Osteoblast (primary cell): ENCODE measurements at regions not wholly inside any gene's neighbourhood (a gene's known extent, or its start where the extent isn't known, plus 50 kb on each side); places are given as distances from the start of the nearest gene placed in this dataset.

Experiments used
- DNase-seq: peaks from one replicate; pipeline ENCODE4 v3.0.0; 2011; ENCODE audit warnings: low spot score, mixed read lengths; ENCODE audit not compliant: insufficient read length; ENCODE audit errors: missing footprints
- H2AFZ ChIP-seq: 2 replicates; pipeline ENCODE4 v1.6.0; 2011; ENCODE audit warnings: mild to moderate bottlenecking, low read length
- H3K27ac ChIP-seq: 2 replicates; pipeline ENCODE4 v1.5.1; 2011; ENCODE audit warnings: mild to moderate bottlenecking, low read depth, low read length, moderate library complexity
- H3K27me3 ChIP-seq: 2 replicates; pipeline ENCODE4 v1.6.0; 2012; ENCODE audit warnings: mild to moderate bottlenecking, control low read depth, inconsistent platforms, low read length, moderate library complexity; ENCODE audit not compliant: insufficient read depth
- H3K36me3 ChIP-seq: 2 replicates; pipeline ENCODE4 v1.5.1; 2011; ENCODE audit warnings: mild to moderate bottlenecking, low read length, control low read depth, moderate library complexity; ENCODE audit not compliant: insufficient read depth
- H3K4me1 ChIP-seq: 2 replicates; pipeline ENCODE4 v1.5.1; 2011; ENCODE audit warnings: mild to moderate bottlenecking, low read length, control low read depth, moderate library complexity; ENCODE audit not compliant: insufficient read depth
- H3K4me2 ChIP-seq: 2 replicates; pipeline ENCODE4 v1.6.0; 2011; ENCODE audit warnings: mild to moderate bottlenecking, low read length; ENCODE audit not compliant: insufficient read depth
- H3K4me3 ChIP-seq: fragments of 200-600 bp; sonication (generic); 3 replicates; pipeline ENCODE4 v1.5.1; 2012; ENCODE audit warnings: mild to moderate bottlenecking, low read length, inconsistent platforms; ENCODE audit not compliant: insufficient read depth
- H3K79me2 ChIP-seq: 2 replicates; pipeline ENCODE4 v1.6.0; 2012; ENCODE audit warnings: mild to moderate bottlenecking, low read length, control low read depth, inconsistent platforms; ENCODE audit not compliant: insufficient read depth
- H3K9me3 ChIP-seq: 2 replicates; pipeline ENCODE4 v1.5.1; 2011; ENCODE audit warnings: low read depth, low read length, control low read depth
- H4K20me1 ChIP-seq: 2 replicates; pipeline ENCODE4 v1.6.0; 2012; ENCODE audit warnings: mild to moderate bottlenecking, low read length, control low read depth; ENCODE audit not compliant: insufficient read depth
- TF ChIP-seq, protein P1 (sequence below): IDR thresholded peaks from 2 replicates; pipeline ENCODE4 v1.5.1; 2011; ENCODE audit warnings: mild to moderate bottlenecking, low read depth, low read length, moderate library complexity; ENCODE audit errors: extremely low read depth

DNA sequence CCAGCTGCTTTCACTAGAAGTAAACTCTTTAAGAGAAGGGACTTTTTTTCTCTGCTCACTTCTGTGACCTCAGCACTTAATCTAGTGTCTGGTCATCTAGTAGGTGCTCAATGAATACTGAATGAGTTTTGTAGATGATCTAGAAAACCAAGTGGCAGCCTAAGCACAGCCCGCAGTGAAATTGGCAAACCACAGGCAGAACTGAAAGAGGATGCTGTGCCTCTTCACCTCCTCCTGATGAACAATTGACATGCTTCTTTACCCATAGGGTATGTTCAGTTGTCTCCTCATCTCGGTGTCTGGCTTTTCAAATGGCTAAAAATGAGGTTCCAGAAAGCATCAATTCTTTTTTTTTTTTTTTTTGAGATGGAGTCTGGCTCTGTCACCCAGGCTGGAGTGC is 399.5 kb downstream of the RMST start:
- no peak overlapping the region for H3K4me3 ChIP-seq
- H4K20me1 ChIP-seq = no peaks in the 10 kb centered on the region
- TF ChIP-seq, protein P1, sequence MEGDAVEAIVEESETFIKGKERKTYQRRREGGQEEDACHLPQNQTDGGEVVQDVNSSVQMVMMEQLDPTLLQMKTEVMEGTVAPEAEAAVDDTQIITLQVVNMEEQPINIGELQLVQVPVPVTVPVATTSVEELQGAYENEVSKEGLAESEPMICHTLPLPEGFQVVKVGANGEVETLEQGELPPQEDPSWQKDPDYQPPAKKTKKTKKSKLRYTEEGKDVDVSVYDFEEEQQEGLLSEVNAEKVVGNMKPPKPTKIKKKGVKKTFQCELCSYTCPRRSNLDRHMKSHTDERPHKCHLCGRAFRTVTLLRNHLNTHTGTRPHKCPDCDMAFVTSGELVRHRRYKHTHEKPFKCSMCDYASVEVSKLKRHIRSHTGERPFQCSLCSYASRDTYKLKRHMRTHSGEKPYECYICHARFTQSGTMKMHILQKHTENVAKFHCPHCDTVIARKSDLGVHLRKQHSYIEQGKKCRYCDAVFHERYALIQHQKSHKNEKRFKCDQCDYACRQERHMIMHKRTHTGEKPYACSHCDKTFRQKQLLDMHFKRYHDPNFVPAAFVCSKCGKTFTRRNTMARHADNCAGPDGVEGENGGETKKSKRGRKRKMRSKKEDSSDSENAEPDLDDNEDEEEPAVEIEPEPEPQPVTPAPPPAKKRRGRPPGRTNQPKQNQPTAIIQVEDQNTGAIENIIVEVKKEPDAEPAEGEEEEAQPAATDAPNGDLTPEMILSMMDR = no peak
- no peaks in the 10 kb centered on the region for H3K27me3 ChIP-seq
- no peaks in the 10 kb centered on the region for H3K9me3 ChIP-seq
- no peak overlapping the region for H2AFZ ChIP-seq
- H3K4me1 ChIP-seq = no peaks in the 10 kb centered on the region
- no peak for DNase-seq
- H3K4me2 ChIP-seq = no peak overlapping the region
- no peak overlapping the region for H3K27ac ChIP-seq
- no peaks in the 10 kb centered on the region for H3K79me2 ChIP-seq
- H3K36me3 ChIP-seq = no peaks in the 10 kb centered on the region

DNA sequence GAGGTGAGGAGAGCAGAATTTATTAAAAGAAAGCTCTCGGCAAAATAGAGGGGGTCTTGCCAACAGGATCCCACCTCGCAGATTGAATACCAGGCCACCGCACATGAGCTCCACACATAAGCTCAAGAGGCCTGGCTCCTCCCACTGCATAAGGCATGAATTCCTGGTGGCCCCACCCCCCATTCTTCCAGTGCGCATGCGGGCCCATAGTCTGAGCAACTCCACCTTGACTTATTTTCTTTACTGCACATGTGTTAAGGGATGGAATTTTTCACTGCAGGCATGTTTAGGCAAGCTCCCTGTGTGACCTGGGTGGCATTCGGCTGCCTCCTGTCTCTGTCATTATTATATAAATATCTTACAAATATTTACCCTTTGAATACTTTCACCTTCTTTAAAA is 412.5 kb downstream of the RMST start:
- H3K27me3 ChIP-seq = no peaks in the 10 kb centered on the region
- no peaks in the 10 kb centered on the region for H3K36me3 ChIP-seq
- H3K27ac ChIP-seq = no peak overlapping the region
- H4K20me1 ChIP-seq = no peaks in the 10 kb centered on the region
- H3K4me2 ChIP-seq = no peak overlapping the region
- no peak overlapping the region for H2AFZ ChIP-seq
- TF ChIP-seq, protein P1 = no peak
- H3K4me1 ChIP-seq = no peaks in the 10 kb centered on the region
- peaks cover 2% of the 10 kb centered on the region for H3K9me3 ChIP-seq
- DNase-seq = no peak
- no peaks in the 10 kb centered on the region for H3K79me2 ChIP-seq
- H3K4me3 ChIP-seq = no peak overlapping the region

DNA sequence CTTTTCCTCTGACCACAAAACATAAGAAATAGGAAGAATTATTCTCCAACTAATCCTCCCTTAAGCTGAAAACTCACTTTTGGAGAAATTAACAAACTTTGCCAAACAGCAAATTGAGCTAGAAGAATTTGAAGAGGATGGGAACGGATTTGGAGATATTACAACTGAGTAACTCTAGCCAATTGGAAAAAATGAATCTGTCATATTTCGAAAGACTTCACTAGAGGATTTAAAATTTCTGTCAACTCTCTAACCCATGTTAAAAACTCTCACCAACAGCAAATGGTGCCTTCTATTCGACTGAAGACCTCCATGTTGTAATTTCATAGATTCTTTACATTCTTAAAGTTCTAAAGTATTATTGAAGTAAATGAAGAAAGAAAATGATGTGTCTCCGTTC is 414.2 kb downstream of the RMST start:
- H2AFZ ChIP-seq = no peak overlapping the region
- H3K4me2 ChIP-seq = no peak overlapping the region
- no peaks in the 10 kb centered on the region for H3K79me2 ChIP-seq
- H4K20me1 ChIP-seq = no peaks in the 10 kb centered on the region
- no peaks in the 10 kb centered on the region for H3K27me3 ChIP-seq
- no peaks in the 10 kb centered on the region for H3K4me1 ChIP-seq
- DNase-seq = no peak
- H3K36me3 ChIP-seq = no peaks in the 10 kb centered on the region
- H3K9me3 ChIP-seq = no peaks in the 10 kb centered on the region
- TF ChIP-seq, protein P1 = no peak
- H3K4me3 ChIP-seq = no peak overlapping the region
- no peak overlapping the region for H3K27ac ChIP-seq

DNA sequence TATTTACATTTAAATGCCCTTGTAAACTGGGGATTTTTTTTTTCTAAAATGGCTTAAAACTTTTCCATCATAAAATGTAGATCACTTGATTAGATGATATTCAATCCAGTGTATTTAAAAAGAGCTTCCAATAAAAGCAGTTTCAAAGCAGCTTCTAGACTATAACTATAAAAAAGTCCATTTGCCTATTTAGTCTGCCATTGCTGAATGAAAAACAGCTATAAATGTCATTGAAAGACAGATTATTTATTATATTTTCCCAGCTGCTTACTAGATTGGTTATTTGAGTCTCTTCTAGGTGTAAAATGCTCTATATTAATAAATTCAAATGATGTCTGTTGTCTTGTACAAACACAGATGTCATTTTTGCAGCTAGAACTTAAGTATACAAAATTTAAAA is 414.8 kb downstream of the RMST start:
- Histone ChIP-seq H3K4me1 (no peaks in the 10 kb centered on the region), H3K9me3 (no peaks in the 10 kb centered on the region), H3K79me2 (no peaks in the 10 kb centered on the region), H3K4me3 (no peak overlapping the region), H3K36me3 (no peaks in the 10 kb centered on the region), H4K20me1 (no peaks in the 10 kb centered on the region), H3K4me2 (no peak overlapping the region), H3K27me3 (no peaks in the 10 kb centered on the region), H3K27ac (no peak overlapping the region), H2AFZ (no peak overlapping the region)
- TF ChIP-seq, protein P1 = no peak
- no peak for DNase-seq
